HUES64 (cell line): ENCODE measurements at regions not wholly inside any gene's neighbourhood (a gene's known extent, or its start where the extent isn't known, plus 50 kb on each side); places are given as distances from the start of the nearest gene placed in this dataset.

Source experiments
- H3K27ac ChIP-seq: 2 replicates; pipeline ENCODE4 v1.7.0; 2013; ENCODE audit warnings: low read depth, low read length, inconsistent platforms
- H3K27me3 ChIP-seq: 2 replicates; pipeline ENCODE4 v1.6.1; 2013; ENCODE audit warnings: mild to moderate bottlenecking, low read length; ENCODE audit not compliant: insufficient read depth
- H3K36me3 ChIP-seq: 2 replicates; pipeline ENCODE4 v1.6.1; 2013; ENCODE audit warnings: mild to moderate bottlenecking, low read length; ENCODE audit not compliant: insufficient read depth
- H3K4me1 ChIP-seq: 2 replicates; pipeline ENCODE4 v1.6.1; 2013; ENCODE audit warnings: mild to moderate bottlenecking, low read length, moderate library complexity; ENCODE audit not compliant: insufficient read depth
- H3K4me3 ChIP-seq: 2 replicates; pipeline ENCODE4 v1.5.1; 2013; ENCODE audit warnings: mild to moderate bottlenecking, low read length, moderate library complexity
- H3K9ac ChIP-seq: 2 replicates; pipeline ENCODE4 v1.6.1; 2013; ENCODE audit warnings: mild to moderate bottlenecking, low read depth, low read length
- H3K9me3 ChIP-seq: 2 replicates; pipeline ENCODE4 v1.6.1; 2013; ENCODE audit warnings: low read depth, low read length; ENCODE audit not compliant: insufficient read depth

DNA sequence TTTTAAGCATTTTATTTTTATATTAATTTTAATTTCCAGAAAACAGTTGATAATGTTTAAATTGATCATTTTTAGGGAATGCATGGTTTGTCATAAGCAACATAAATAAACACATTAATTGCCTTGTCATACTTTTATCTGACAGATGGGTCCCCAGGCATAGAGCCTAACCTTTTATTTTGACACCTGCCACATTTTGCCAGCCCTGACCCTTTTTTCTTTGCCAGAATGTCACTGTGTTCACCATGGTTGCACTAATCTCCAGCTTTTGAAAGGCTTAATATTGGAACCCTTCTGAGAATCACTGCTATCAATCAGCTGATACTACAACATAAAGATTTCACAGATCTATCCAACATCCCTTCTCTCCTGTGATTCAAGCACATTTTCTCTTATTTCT, 56.0 kb upstream of the DPYD start:
- no peaks in the 10 kb centered on the region for H3K9me3 ChIP-seq
- no peak overlapping the region for H3K4me3 ChIP-seq
- no peaks in the 10 kb centered on the region for H3K4me1 ChIP-seq
- H3K27me3 ChIP-seq, result no peaks in the 10 kb centered on the region
- no peak overlapping the region for H3K27ac ChIP-seq
- H3K36me3 ChIP-seq, result no peaks in the 10 kb centered on the region
- no peak overlapping the region for H3K9ac ChIP-seq
